ENCODE measurements at regions not wholly inside any gene's neighbourhood (a gene's known extent, or its start where the extent isn't known, plus 50 kb on each side); places are given as distances from the start of the nearest gene placed in this dataset.

DNA sequence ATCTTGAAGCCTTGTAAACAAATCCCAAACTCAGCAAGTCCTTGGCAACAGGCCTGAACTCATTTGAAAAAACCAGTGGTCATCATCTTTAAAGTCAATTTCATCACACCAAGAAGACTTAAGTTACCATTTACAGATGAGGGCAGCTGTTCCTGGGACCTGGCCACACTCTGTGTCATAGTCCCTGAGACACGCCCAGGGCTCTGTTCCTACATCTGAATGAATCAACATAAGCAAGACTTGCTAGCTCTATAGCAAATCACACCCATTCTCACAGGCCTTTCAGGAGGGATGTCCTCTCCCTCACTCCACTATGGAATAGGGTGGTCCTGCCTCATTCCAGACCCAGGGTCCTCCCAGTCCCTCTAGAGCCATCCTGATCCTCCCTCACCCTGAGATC is 142.8 kb downstream of the NSG2 start:
- no peak for DNase-seq (ENCODE audit: low read depth in 1 of 2, low spot score in 1 of 2)
- Histone ChIP-seq H3K27me3 (ENCODE audit: insufficient read depth, poor library complexity, severe bottlenecking) (no peaks in the 10 kb centered on the region), H3K4me3 (replicated peaks; ENCODE audit: insufficient read depth, low read length) (no peak overlapping the region), H3K27ac (replicated peaks) (no peak overlapping the region)
- TF ChIP-seq GABPA (IDR thresholded peaks at IDR 0.05; ENCODE audit: low read depth) (no peak), SPI1 (IDR thresholded peaks at IDR 0.05; ENCODE audit: borderline replicate concordance, low read depth) (no peak), POLR2AphosphoS5 (IDR thresholded peaks at IDR 0.05; ENCODE audit: low read depth) (no peak)
- TF ChIP-seq, protein P1, sequence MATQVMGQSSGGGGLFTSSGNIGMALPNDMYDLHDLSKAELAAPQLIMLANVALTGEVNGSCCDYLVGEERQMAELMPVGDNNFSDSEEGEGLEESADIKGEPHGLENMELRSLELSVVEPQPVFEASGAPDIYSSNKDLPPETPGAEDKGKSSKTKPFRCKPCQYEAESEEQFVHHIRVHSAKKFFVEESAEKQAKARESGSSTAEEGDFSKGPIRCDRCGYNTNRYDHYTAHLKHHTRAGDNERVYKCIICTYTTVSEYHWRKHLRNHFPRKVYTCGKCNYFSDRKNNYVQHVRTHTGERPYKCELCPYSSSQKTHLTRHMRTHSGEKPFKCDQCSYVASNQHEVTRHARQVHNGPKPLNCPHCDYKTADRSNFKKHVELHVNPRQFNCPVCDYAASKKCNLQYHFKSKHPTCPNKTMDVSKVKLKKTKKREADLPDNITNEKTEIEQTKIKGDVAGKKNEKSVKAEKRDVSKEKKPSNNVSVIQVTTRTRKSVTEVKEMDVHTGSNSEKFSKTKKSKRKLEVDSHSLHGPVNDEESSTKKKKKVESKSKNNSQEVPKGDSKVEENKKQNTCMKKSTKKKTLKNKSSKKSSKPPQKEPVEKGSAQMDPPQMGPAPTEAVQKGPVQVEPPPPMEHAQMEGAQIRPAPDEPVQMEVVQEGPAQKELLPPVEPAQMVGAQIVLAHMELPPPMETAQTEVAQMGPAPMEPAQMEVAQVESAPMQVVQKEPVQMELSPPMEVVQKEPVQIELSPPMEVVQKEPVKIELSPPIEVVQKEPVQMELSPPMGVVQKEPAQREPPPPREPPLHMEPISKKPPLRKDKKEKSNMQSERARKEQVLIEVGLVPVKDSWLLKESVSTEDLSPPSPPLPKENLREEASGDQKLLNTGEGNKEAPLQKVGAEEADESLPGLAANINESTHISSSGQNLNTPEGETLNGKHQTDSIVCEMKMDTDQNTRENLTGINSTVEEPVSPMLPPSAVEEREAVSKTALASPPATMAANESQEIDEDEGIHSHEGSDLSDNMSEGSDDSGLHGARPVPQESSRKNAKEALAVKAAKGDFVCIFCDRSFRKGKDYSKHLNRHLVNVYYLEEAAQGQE (IDR thresholded peaks at IDR 0.05; ENCODE audit: insufficient replicate concordance, low read depth), result no peak
- TF ChIP-seq, protein P2, sequence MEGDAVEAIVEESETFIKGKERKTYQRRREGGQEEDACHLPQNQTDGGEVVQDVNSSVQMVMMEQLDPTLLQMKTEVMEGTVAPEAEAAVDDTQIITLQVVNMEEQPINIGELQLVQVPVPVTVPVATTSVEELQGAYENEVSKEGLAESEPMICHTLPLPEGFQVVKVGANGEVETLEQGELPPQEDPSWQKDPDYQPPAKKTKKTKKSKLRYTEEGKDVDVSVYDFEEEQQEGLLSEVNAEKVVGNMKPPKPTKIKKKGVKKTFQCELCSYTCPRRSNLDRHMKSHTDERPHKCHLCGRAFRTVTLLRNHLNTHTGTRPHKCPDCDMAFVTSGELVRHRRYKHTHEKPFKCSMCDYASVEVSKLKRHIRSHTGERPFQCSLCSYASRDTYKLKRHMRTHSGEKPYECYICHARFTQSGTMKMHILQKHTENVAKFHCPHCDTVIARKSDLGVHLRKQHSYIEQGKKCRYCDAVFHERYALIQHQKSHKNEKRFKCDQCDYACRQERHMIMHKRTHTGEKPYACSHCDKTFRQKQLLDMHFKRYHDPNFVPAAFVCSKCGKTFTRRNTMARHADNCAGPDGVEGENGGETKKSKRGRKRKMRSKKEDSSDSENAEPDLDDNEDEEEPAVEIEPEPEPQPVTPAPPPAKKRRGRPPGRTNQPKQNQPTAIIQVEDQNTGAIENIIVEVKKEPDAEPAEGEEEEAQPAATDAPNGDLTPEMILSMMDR (IDR thresholded peaks at IDR 0.05; ENCODE audit: insufficient read depth, low read length), result no peak

DNA sequence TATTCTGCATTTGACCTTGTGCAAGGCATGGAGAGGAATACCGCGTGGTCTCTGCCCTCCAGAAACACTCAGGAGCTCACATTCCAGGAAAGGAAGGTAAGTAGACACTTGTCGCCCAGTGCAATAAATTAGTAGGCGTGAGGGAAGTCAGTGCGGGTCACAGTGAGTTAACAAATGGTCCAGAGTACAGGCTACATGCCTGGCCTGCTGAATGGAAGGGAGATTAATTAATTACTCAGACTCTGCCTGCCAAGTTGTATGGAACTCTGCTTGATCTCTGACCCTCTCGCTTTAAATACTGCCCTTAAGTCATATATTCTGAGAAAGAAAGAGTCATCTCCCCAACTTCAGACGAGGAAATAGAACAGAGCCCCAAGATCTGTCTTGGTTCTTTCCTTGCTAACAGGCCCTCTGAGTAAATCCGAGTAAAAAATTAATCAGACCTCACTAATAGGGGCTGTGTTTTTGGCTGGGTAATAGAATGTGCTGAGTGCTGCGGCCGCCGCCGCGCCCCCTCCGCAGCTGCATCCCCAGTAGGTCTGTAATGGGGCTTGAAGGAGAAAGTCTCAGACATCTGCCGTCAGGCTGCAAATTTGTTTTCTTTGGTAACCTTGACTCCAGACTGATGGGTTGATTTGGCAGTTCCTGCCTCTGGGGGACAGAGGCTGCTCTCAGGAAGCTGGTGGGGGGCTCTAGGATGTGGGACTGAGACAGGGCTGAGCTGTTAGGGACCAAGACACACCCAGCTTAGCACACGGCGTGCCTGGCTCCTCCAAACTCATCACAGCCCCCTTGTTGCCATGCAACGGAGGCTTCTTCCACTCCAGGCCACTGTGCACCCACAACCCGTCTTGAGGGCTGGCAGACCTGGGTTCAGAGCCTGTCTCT is 144.4 kb downstream of the NSG2 start:
- no peak overlapping the region for H3K27ac ChIP-seq (replicated peaks)
- H3K4me3 ChIP-seq (replicated peaks; ENCODE audit: insufficient read depth, low read length), result no peak overlapping the region
- H3K27me3 ChIP-seq (ENCODE audit: insufficient read depth, poor library complexity, severe bottlenecking), result no peaks in the 10 kb centered on the region
- DNase-seq (ENCODE audit: low read depth in 1 of 2, low spot score in 1 of 2), result no peak
- TF ChIP-seq, protein P2 (IDR thresholded peaks at IDR 0.05; ENCODE audit: insufficient read depth, low read length), result no peak
- TF ChIP-seq, protein P1 (IDR thresholded peaks at IDR 0.05; ENCODE audit: insufficient replicate concordance, low read depth), result no peak
- no peak for TF ChIP-seq POLR2AphosphoS5 (IDR thresholded peaks at IDR 0.05; ENCODE audit: low read depth)
- TF ChIP-seq SPI1 (IDR thresholded peaks at IDR 0.05; ENCODE audit: borderline replicate concordance, low read depth), result no peak
- no peak for TF ChIP-seq GABPA (IDR thresholded peaks at IDR 0.05; ENCODE audit: low read depth)

DNA sequence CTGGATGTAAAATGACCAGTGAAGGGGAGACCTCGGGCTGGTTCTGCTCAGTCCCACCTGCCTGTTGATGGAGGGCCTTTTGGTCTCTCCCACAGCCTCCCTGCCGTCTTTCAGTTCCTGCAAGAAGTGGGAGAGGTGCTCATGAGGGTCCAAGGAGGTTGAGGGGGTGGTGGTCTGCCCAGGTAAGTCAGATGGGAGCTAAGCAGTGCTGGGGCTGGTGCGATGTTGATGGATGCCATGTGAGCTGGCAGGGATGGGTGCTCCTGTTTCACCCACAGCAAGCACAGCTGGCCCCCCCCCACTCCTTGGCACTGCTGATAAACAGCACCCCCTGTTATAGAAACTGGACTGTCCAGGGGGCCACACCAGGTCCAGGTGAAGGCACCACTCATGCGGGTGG is 145.6 kb downstream of the NSG2 start:
- Histone ChIP-seq H3K27ac (replicated peaks) (no peak overlapping the region), H3K27me3 (ENCODE audit: insufficient read depth, poor library complexity, severe bottlenecking) (no peaks in the 10 kb centered on the region), H3K4me3 (replicated peaks; ENCODE audit: insufficient read depth, low read length) (no peak overlapping the region)
- no peak for DNase-seq (ENCODE audit: low read depth in 1 of 2, low spot score in 1 of 2)
- TF ChIP-seq GABPA (IDR thresholded peaks at IDR 0.05; ENCODE audit: low read depth) (no peak), SPI1 (IDR thresholded peaks at IDR 0.05; ENCODE audit: borderline replicate concordance, low read depth) (no peak), POLR2AphosphoS5 (IDR thresholded peaks at IDR 0.05; ENCODE audit: low read depth) (no peak)
- TF ChIP-seq, protein P2 (IDR thresholded peaks at IDR 0.05; ENCODE audit: insufficient read depth, low read length), result no peak
- TF ChIP-seq, protein P1 (IDR thresholded peaks at IDR 0.05; ENCODE audit: insufficient replicate concordance, low read depth), result no peak
